G401 (cell line): ENCODE measurements at regions not wholly inside any gene's neighbourhood (a gene's known extent, or its start where the extent isn't known, plus 50 kb on each side); places are given as distances from the start of the nearest gene placed in this dataset.
"Not testable (repeated sequence)": the region's sequence is repeated elsewhere in the genome, so short reads cannot be mapped to it uniquely, and the experiment has no call there.

ENCODE experiments used
- DNase-seq: peaks from one replicate; pipeline ENCODE4 v3.0.0-alpha.2; 2015; ENCODE audit warnings: low spot score
- in situ Hi-C: cut with HindIII; loops from 2 replicates; pipeline ENCODE4 v1.10.0; 2016; ENCODE audit warnings: low sequenced_read_pairs, mixed read lengths

GRCh38 chr4:159767406-159767805 is 664.5 kb downstream of the RAPGEF2 start:
- in situ Hi-C loops, result no loop called here
- DNase-seq, result no peak

DNA sequence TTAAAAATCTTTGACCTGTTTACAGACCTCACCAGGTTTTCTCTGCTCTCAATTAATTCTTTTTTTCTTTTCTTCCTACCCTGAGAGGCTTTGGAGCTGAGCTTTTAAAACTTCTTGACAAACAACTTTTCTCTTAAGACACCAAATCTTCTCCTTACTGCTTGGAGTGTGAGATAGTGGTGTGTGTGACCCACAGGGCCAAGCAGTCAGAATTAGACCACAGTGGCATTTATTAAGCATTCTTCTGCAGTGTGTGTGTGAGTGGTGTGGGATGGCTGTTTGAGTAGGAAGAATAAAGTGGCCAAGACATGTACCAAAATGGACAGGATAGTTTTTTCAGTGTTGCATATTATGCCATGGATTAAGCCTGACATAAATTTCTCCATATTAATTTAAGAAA is 665.1 kb downstream of the RAPGEF2 start:
- DNase-seq, result no peak
- in situ Hi-C loops, result no loop called here

DNA sequence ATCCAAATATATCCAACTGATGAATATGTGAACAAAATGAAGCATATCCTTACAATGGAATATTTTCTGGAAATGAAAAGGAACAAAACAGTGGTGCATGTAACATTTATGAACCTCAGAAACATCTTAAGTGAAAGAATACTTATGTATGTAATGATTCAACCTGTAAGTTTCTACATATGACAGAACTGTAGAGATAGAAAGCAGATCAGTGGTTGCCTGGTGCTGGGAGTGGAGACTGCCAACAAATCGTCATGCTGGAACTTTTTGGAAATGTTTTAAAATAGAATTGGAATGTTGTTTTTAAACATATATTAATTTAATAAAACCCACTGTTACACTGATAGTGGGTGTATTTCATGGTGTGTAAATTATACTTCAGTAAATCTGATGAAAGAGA is 667.5 kb downstream of the RAPGEF2 start:
- DNase-seq, result peak; percentile 5
- in situ Hi-C loops, result no loop called here

DNA sequence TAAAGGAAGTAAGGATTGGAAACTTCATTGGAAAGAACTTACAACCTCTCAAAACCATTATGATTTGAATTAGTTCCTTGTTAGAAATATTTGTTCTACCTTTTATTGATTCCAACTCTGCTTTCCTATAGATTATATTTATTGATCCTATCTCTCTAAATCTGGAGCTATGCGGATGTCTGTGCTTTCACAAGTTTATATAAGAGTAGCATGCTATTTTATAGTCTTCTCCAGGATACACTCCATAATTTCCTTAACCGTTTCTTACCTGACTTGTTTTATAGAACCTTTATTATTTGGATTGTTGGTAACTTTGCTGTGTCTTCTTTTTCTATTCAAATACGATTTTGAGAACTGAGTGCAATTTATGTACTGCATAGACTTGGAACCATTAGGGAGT is 668.1 kb downstream of the RAPGEF2 start:
- in situ Hi-C loops, result no loop called here
- DNase-seq, result no peak

DNA sequence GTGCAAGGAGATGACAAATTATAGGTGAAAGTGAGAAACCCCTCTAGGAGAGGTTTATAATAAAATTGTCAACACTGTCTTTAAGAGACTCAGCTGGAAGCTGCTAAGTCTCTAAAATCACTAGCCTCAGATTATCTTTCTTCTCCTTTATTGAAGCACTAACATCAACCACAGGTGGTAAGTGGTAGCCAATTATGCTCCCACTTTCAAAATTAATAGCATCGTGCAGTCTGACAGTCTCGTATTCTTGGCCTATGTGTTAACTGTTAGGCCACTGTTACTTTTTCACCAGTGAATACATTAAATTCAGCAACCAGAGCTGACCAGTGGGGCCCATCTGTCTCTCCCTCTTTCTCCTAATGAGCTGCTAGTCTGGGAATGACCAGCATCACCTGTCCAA is 674.1 kb downstream of the RAPGEF2 start:
- DNase-seq, result peak; percentile 54
- in situ Hi-C loops, result no loop called here

DNA sequence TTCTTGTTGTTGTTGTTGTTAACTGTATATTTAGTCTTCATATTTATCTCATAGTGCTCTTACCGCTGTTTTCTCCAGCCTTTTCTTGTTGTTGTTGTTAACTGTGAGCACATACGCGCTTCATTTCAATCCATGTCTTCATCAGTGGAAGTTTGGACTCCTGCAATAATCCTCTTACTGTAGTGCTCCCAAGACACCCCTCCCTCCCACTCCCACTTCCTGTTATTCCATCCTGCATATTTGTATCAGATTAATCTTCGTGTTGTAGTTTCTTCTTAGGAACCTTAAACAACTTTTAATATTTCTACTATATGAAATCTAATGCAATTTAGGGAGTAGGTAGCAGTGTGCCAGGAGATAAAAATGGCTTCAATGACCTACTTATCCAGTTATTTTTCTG is 674.8 kb downstream of the RAPGEF2 start:
- in situ Hi-C loops, result no loop called here
- no peak for DNase-seq

DNA sequence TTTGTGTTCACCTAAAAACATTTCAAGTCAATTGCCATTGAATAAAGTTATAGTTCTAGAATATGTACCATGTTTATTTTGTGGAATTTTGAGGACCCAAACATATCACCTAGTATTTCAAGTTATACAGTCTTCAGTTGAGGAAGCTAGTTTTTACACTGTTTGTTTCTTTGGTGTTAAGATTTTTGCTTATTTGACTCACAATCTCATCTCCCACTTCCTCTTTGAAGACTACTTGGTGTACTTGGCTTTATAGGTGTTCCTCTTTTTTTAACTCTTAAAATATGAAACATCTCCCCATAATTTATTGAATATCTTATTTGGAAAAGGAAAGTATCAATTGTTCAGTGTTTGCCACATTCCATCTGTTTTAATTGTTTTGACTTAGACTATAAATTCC is 675.4 kb downstream of the RAPGEF2 start:
- no peak for DNase-seq
- in situ Hi-C loops, result no loop called here

- in situ Hi-C loops, result no loop called here
- no peak for DNase-seq
Measured at GRCh38 chr4:159779716-159780115, 676.8 kb downstream of the RAPGEF2 start.

DNA sequence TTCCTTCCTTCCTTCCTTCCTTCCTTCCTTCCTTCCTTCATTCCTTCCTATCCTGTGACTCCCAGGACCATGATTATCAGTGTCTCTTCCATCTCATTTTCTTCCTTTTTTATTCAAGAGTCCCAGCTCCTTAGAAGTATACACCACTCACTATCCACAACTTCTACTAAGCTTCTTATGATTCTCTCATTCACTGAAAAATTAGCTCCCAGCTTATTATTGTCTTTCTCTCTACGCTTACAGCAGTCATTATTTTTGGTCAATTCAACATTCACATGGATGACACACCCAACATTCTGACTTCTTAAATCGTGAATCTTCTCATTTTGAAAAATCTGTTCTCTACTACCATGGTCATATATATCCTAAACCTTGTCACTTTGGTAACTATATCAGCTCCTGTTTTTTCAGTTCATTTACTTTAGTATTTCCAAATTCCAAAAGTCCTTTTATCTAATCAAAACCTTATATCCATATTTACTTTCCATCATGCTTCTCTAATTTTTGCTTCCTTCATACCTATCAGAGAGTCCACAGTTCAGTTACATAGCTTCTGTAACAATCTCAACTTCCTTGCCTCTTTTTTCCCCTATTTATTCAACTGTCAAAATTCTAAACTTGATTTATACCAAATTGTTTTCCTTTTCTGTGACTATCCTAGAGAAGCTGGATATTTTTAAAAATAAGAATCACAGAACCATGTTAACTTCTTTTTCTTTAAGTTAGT is 677.5 kb downstream of the RAPGEF2 start:
- no peak for DNase-seq
- in situ Hi-C loops, result no loop called here

- in situ Hi-C loops, result no loop called here
- peak; percentile 13 for DNase-seq
Measured at GRCh38 chr4:159787901-159788300, 685.0 kb downstream of the RAPGEF2 start.

- no peak for DNase-seq
Measured at GRCh38 chr4:159791334-159791733, 688.5 kb downstream of the RAPGEF2 start.

DNA sequence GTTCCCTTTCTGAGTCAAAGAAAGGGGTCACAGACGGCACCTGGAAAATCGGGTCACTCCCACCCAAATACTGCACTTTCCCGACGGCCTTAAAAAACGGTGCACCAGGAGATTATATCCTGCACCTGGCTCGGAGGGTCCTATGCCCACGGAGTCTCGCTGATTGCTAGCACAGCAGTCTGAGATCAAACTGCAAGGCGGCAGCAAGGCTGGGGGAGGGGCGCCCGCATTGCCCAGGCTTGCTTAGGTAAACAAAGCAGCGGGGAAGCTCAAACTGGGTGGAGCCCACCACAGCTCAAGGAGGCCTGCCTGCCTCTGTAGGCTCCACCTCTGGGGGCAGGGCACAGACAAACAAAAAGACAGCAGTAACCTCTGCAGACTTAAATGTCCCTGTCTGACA is 701.7 kb downstream of the RAPGEF2 start:
- DNase-seq, in situ Hi-C loops: not testable (repeated sequence)

More at GRCh38 chr4:159791334-159791733, 688.5 kb downstream of the RAPGEF2 start:
- in situ Hi-C loops, result no loop called here

DNA sequence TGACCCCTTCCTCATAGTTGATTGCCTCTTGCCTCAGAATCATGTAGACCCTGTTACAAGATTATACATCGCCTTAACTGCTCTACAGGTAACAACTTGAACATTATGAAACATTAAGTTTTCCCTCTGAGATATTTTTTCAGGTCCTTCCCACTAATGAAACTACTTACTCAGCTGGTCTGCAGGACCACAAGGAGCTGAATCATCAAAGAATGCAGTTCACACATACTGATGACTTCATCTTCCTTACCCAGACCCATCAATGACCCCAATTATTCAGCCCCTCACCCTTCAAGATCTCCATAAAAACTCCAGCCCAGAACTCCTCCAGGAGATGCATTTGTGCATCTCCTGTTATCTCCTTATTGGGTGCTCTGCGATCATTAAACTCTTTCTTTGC is 720.9 kb downstream of the RAPGEF2 start:
- no peak for DNase-seq
- in situ Hi-C loops, result no loop called here

DNA sequence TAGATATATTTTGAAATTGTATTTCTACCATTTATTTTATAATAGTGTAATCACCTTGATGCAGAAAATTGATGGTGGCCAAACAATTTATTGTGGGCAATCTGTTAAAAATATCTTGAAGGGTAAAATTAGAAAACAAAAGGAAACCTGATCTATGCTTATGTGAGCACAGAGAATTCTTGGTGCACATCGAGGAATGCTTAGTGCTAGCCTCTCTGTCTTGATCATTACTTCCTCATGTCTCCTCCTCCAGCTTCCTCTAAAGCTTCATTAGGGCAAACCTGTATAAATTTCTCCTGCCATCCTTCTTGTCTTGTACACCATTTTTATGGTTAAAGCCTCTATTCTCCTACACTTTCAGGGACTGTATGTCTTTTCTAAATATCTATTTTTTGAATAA is 725.8 kb downstream of the RAPGEF2 start:
- in situ Hi-C loops, result no loop called here
- DNase-seq, result no peak

DNA sequence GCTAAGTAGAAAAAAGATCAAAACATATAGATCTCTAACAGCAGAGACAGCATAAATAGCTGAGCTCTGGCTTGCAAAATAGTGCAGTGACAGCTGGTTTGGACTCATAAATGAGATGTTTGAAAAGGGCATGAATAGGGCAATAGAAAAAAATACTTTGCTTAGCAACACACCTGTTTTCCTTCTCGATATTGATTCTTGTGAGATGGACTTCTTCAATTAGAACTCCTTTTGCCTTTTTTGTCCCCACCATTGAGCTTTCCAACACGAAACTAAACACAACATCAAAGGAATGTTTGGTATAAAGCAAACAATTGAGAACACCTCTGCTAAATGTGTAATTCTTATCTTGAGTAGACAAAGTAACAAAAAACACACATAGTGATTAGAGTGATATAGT is 726.3 kb downstream of the RAPGEF2 start:
- DNase-seq, result no peak
- in situ Hi-C loops, result no loop called here

DNA sequence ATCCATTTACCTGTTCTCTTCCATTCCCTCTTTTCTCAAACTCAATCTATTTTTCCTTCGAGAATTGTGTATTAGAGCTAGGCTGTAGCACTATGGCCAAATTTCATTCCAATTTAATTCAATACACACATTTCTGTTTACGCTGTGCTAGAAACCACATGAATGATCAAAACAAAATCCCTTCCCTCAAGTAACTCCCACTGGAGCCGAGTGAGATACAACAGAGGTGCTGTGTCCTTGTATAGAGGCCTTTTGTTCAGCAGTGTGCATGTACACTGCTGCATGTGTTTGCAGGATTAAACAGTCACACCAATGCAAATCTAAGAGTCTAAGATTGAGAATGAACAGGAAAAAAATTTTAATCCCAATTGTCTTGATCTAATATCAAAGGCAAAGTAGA is 734.2 kb downstream of the RAPGEF2 start:
- no peak for DNase-seq
- in situ Hi-C loops, result no loop called here

GRCh38 chr4:159855731-159856130 is 752.9 kb downstream of the RAPGEF2 start:
- in situ Hi-C loops, result no loop called here

GRCh38 chr4:159856451-159856850 is 753.6 kb downstream of the RAPGEF2 start:
- in situ Hi-C loops, result no loop called here
- DNase-seq, result no peak

More at GRCh38 chr4:159855731-159856130, 752.9 kb downstream of the RAPGEF2 start:
- DNase-seq, result no peak

DNA sequence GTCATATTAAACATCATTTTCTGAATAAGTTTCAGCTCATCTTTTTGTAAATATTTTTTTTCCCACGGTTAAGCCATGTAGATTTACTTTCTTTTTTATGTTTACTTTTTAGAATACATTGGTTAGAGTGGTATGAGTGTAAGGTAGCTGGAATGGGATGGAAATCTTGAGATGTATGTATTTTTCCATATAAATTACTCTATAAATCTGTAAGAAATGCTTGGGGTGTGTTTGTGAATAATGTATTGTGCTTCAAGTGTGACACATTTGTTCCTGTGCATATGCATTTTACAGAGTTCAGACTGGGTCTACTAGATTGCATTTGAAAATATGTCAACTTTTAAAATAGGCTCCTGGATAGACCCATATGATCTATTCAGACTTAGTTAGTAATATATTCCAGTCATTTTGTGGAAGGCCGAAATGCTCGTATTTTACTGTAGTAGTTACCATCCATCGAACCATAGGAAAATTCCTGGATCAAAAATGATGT is 756.8 kb downstream of the RAPGEF2 start:
- no peak for DNase-seq
- in situ Hi-C loops, result no loop called here

DNA sequence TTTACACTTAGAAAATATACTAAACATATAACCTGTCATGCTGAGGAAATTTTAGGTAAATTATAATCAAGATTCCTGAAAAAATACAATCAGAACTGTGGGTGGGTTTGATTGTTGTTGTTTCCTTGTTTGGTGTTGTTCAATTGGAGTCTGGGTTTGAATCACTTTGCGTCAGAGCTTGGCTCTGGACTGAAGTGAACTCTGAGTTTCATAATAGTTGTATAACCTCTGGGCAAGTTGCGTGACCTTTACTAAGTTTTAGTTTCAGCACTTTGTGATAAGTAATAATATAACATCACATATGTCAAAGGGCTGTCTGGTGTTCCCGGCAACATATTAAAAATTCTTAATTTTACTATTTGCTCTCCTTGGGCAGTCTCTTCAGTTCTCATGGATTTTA is 758.1 kb downstream of the RAPGEF2 start:
- in situ Hi-C loops, result no loop called here
- no peak for DNase-seq

DNA sequence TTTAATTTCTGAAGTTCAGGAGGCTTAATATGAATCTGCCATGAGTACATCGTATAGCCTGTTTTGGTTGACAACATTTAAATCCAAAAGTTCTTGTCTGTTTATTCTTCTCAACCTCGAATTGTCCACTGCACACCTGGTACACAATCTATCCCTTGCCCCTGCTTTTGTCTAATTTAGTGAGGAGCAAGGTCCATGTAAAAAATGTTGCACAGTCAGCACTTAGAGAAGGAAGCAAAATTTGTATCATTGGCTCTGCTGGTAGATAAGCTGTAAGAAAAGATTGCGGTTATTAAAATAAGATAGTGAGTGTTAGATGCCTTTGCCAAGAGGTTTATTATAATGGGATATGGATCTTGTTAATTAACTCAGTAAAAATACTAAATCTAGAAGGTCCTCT is 761.5 kb downstream of the RAPGEF2 start:
- no peak for DNase-seq
- in situ Hi-C loops, result no loop called here
